HG03520 (cell line): ENCODE measurements at regions not wholly inside any gene's neighbourhood (a gene's known extent, or its start where the extent isn't known, plus 50 kb on each side); places are given as distances from the start of the nearest gene placed in this dataset.
"Not testable (repeated sequence)": the region's sequence is repeated elsewhere in the genome, so short reads cannot be mapped to it uniquely, and the experiment has no call there.

Experiments used
- ATAC-seq: cut with Tn5 transposase; IDR thresholded peaks from one replicate; pipeline ENCODE4 v1.9.1; 2021; ENCODE audit warnings: mild to moderate bottlenecking, moderate library complexity; ENCODE audit not compliant: unreplicated experiment

GRCh38 chr12:61530456-61530855, 729.7 kb upstream of the USP15 start:
- no peak for ATAC-seq

- no peak for ATAC-seq
Measured at GRCh38 chr12:61531195-61531594, 729.0 kb upstream of the USP15 start.

GRCh38 chr12:61536117-61536516, 724.1 kb upstream of the USP15 start:
- ATAC-seq: no peak

- ATAC-seq: no peak
Measured at GRCh38 chr12:61536525-61536924, 723.7 kb upstream of the USP15 start.

- no peak for ATAC-seq
Measured at GRCh38 chr12:61538951-61539350, 721.3 kb upstream of the USP15 start.

GRCh38 chr12:61542551-61542950, 717.7 kb upstream of the USP15 start:
- ATAC-seq: no peak

GRCh38 chr12:61546296-61546695, 713.9 kb upstream of the USP15 start:
- no peak for ATAC-seq

GRCh38 chr12:61553091-61553490, 707.1 kb upstream of the USP15 start:
- no peak for ATAC-seq

GRCh38 chr12:61554268-61555008, 705.8 kb upstream of the USP15 start:
- no peak for ATAC-seq

GRCh38 chr12:61563665-61564450, 696.3 kb upstream of the USP15 start:
- ATAC-seq: no peak

- ATAC-seq: no peak
Measured at GRCh38 chr12:61564466-61564865, 695.7 kb upstream of the USP15 start.

GRCh38 chr12:61566183-61566582, 694.0 kb upstream of the USP15 start:
- ATAC-seq: no peak

GRCh38 chr12:61574339-61574738, 685.9 kb upstream of the USP15 start:
- ATAC-seq: no peak

GRCh38 chr12:61584943-61585342, 675.3 kb upstream of the USP15 start:
- ATAC-seq: no peak

- not testable (repeated sequence) for ATAC-seq
Measured at GRCh38 chr12:61590864-61591263, 669.3 kb upstream of the USP15 start.

- no peak for ATAC-seq
Measured at GRCh38 chr12:61610143-61610542, 650.1 kb upstream of the USP15 start.

GRCh38 chr12:61629702-61630101, 630.5 kb upstream of the USP15 start:
- no peak for ATAC-seq

GRCh38 chr12:61646639-61647038, 613.6 kb upstream of the USP15 start:
- no peak for ATAC-seq

- ATAC-seq: no peak
Measured at GRCh38 chr12:61647566-61647965, 612.6 kb upstream of the USP15 start.

- ATAC-seq: no peak
Measured at GRCh38 chr12:61652265-61652664, 607.9 kb upstream of the USP15 start.

GRCh38 chr12:61654698-61655097, 605.5 kb upstream of the USP15 start:
- no peak for ATAC-seq

- ATAC-seq: no peak
Measured at GRCh38 chr12:61655241-61655640, 605.0 kb upstream of the USP15 start.
